Liver (tissue), 8 donors: ENCODE measurements at regions not wholly inside any gene's neighbourhood (a gene's known extent, or its start where the extent isn't known, plus 50 kb on each side); places are given as distances from the start of the nearest gene placed in this dataset.

Experiments
- DNase-seq: peaks from one replicate; pipeline ENCODE4 v3.0.0-alpha.2; 2017; ENCODE audit warnings: low spot score
- H3K27ac ChIP-seq, 2 donors: one replicate each; pipeline ENCODE4 v1.7.0; 2013; ENCODE audit warnings: inconsistent platforms in 2 of 2, low read length in 2 of 2, control low read depth in 1 of 2, low read depth in 1 of 2, mild to moderate bottlenecking in 1 of 2
- H3K27me3 ChIP-seq, 4 donors: one replicate each; pipeline versions ENCODE4 v1.6.1 to v1.7.0; 2013; ENCODE audit warnings: low read length in 3 of 4, inconsistent platforms in 1 of 4, mild to moderate bottlenecking in 1 of 4, moderate library complexity in 1 of 4; ENCODE audit not compliant: control insufficient read depth in 4 of 4, insufficient read depth in 4 of 4
- H3K36me3 ChIP-seq, 4 donors: one replicate each; pipeline versions ENCODE4 v1.6.1 to v1.7.0; 2013; ENCODE audit warnings: low read length in 3 of 4, mild to moderate bottlenecking in 3 of 4, low read depth in 1 of 4, moderate library complexity in 1 of 4; ENCODE audit not compliant: control insufficient read depth in 4 of 4, insufficient read depth in 3 of 4
- H3K4me1 ChIP-seq, 4 donors: one replicate each; pipeline versions ENCODE4 v1.6.1 to v1.7.0; 2013; ENCODE audit warnings: low read length in 3 of 4, mild to moderate bottlenecking in 3 of 4, moderate library complexity in 1 of 4; ENCODE audit not compliant: control insufficient read depth in 4 of 4, insufficient read depth in 4 of 4
- H3K4me3 ChIP-seq, 3 donors: one replicate each; pipeline versions ENCODE4 v1.6.1 to v1.7.0; 2013; ENCODE audit warnings: low read length in 3 of 3, control low read depth in 1 of 3, low read depth in 1 of 3, mild to moderate bottlenecking in 1 of 3
- H3K9ac ChIP-seq, 2 donors: one replicate each; pipeline ENCODE4 v1.7.0; 2013; ENCODE audit warnings: low read length in 2 of 2, mild to moderate bottlenecking in 2 of 2, moderate library complexity in 2 of 2, control low read depth in 1 of 2, low read depth in 1 of 2
- H3K9me3 ChIP-seq, 4 donors: one replicate each; pipeline versions ENCODE4 v1.6.1 to v1.7.0; 2013; ENCODE audit warnings: low read length in 3 of 4; ENCODE audit not compliant: control insufficient read depth in 4 of 4
- EGR1 ChIP-seq, 2 donors: IDR thresholded peaks; 2 replicates each; pipeline ENCODE4 v1.6.1; 2016 to 2018; ENCODE audit warnings: antibody characterized with exemption in 2 of 2, low read depth in 2 of 2
- FOXA1 ChIP-seq: IDR thresholded peaks from 2 replicates; pipeline ENCODE4 v1.6.1; 2016; ENCODE audit warnings: antibody characterized with exemption
- FOXA2 ChIP-seq: IDR thresholded peaks from 2 replicates; pipeline ENCODE4 v1.6.1; 2016; ENCODE audit warnings: antibody characterized with exemption
- GABPA ChIP-seq, 2 donors: IDR thresholded peaks in 1 of 2; conservative IDR thresholded peaks in 1 of 2; 2 replicates each; pipeline ENCODE4 v1.6.1; 2016; ENCODE audit warnings: antibody characterized with exemption in 2 of 2, mild to moderate bottlenecking in 1 of 2, moderate library complexity in 1 of 2
- HNF4A ChIP-seq, 2 donors: conservative IDR thresholded peaks; 2 replicates each; pipeline ENCODE4 v1.6.1; 2016; ENCODE audit warnings: antibody characterized with exemption in 2 of 2, mild to moderate bottlenecking in 2 of 2
- HNF4G ChIP-seq: IDR thresholded peaks from 2 replicates; pipeline ENCODE4 v1.6.1; 2016; ENCODE audit warnings: antibody characterized with exemption
- JUND ChIP-seq, 2 donors: IDR thresholded peaks; 2 replicates each; pipeline ENCODE4 v1.6.1; 2016; ENCODE audit warnings: antibody characterized with exemption in 2 of 2
- NR2F2 ChIP-seq: IDR thresholded peaks from 2 replicates; pipeline ENCODE4 v1.6.1; 2016; ENCODE audit warnings: antibody characterized with exemption
- RAD21 ChIP-seq, 2 donors: IDR thresholded peaks; 2 replicates each; pipeline ENCODE4 v1.6.1; 2016; ENCODE audit warnings: antibody characterized with exemption in 2 of 2, mild to moderate bottlenecking in 2 of 2
- RXRA ChIP-seq, 2 donors: IDR thresholded peaks; 2 replicates each; pipeline ENCODE4 v1.6.1; 2017 to 2018; ENCODE audit warnings: antibody characterized with exemption in 2 of 2, mild to moderate bottlenecking in 1 of 2
- SP1 ChIP-seq: IDR thresholded peaks from 2 replicates; pipeline ENCODE4 v1.6.1; 2018; ENCODE audit warnings: antibody characterized with exemption, mild to moderate bottlenecking
- TAF1 ChIP-seq: conservative IDR thresholded peaks from 2 replicates; pipeline ENCODE4 v1.6.1; 2016; ENCODE audit warnings: antibody characterized with exemption, mild to moderate bottlenecking
- WGBS: extraction: QIAGEN DNeasy Blood & Tissue Kit; methylation state at CpG from one replicate; pipeline ENCODE4 v1.1.7; 2013; 5-methylcytosine and 5-hydroxymethylcytosine counted together
- TF ChIP-seq, protein P1 (sequence below): IDR thresholded peaks from 2 replicates; pipeline ENCODE4 v1.6.1; 2016; ENCODE audit warnings: antibody characterized with exemption
- TF ChIP-seq, protein P2 (sequence below): fragments of 150-350 bp; IDR thresholded peaks from 2 replicates; pipeline ENCODE4 v1.5.1; 2017; ENCODE audit warnings: improper control_type of control experiment, low read depth, low read length; ENCODE audit not compliant: missing input control
- TF ChIP-seq, protein P3 (sequence below): IDR thresholded peaks from 2 replicates; pipeline ENCODE4 v1.6.1; 2016; ENCODE audit warnings: antibody characterized with exemption
- donor health status: healthy.
- donor health status: healthy.
- donor health status: healthy.
- donor health status: healthy.
- donor health status: healthy.

DNA sequence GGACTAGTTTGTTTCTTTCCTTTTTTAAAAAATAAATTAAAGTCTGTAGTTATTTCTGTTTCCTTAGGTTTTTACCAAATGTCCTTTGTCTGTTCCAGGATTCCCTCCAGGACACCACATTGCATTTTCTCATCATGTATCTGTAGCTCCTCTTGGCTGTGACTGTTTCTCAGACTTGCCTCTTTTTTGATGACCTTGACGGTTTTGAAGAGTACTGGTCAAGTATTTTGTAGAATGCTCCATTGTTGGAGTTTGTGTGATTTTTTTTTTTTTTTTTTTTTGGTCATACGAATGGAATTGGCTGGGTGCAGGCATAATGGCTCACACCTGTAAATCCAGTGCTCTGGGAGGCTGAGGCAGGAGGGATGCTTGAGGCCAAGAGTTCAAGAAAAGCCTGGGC lies 127.1 kb upstream of the BMPER start:
- H3K9me3 ChIP-seq = no peaks in the 10 kb centered on the region
- no peak overlapping the region for H3K27ac ChIP-seq
- no peak for DNase-seq
- no peaks in the 10 kb centered on the region for H3K27me3 ChIP-seq
- no peaks in the 10 kb centered on the region for H3K4me1 ChIP-seq
- no peak overlapping the region for H3K4me3 ChIP-seq
- whole genome bisulfite sequencing = 94% methylated on average over 2 of the region's 2 CpGs
- no peak for TF ChIP-seq TAF1
- no peak for TF ChIP-seq RXRA (IDR thresholded peaks at IDR 0.05)
- TF ChIP-seq FOXA1 = no peak
- no peak for TF ChIP-seq EGR1 (IDR thresholded peaks at IDR 0.05; ENCODE audit: low read depth in 2 of 2)
- TF ChIP-seq FOXA2 = no peak
- no peak for TF ChIP-seq NR2F2
- no peak for TF ChIP-seq HNF4A (conservative IDR thresholded peaks at IDR 0.05)
- no peak for TF ChIP-seq HNF4G
- TF ChIP-seq, protein P1, sequence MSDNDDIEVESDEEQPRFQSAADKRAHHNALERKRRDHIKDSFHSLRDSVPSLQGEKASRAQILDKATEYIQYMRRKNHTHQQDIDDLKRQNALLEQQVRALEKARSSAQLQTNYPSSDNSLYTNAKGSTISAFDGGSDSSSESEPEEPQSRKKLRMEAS = no peak
- TF ChIP-seq, protein P2, sequence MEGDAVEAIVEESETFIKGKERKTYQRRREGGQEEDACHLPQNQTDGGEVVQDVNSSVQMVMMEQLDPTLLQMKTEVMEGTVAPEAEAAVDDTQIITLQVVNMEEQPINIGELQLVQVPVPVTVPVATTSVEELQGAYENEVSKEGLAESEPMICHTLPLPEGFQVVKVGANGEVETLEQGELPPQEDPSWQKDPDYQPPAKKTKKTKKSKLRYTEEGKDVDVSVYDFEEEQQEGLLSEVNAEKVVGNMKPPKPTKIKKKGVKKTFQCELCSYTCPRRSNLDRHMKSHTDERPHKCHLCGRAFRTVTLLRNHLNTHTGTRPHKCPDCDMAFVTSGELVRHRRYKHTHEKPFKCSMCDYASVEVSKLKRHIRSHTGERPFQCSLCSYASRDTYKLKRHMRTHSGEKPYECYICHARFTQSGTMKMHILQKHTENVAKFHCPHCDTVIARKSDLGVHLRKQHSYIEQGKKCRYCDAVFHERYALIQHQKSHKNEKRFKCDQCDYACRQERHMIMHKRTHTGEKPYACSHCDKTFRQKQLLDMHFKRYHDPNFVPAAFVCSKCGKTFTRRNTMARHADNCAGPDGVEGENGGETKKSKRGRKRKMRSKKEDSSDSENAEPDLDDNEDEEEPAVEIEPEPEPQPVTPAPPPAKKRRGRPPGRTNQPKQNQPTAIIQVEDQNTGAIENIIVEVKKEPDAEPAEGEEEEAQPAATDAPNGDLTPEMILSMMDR = no peak
- TF ChIP-seq, protein P3, sequence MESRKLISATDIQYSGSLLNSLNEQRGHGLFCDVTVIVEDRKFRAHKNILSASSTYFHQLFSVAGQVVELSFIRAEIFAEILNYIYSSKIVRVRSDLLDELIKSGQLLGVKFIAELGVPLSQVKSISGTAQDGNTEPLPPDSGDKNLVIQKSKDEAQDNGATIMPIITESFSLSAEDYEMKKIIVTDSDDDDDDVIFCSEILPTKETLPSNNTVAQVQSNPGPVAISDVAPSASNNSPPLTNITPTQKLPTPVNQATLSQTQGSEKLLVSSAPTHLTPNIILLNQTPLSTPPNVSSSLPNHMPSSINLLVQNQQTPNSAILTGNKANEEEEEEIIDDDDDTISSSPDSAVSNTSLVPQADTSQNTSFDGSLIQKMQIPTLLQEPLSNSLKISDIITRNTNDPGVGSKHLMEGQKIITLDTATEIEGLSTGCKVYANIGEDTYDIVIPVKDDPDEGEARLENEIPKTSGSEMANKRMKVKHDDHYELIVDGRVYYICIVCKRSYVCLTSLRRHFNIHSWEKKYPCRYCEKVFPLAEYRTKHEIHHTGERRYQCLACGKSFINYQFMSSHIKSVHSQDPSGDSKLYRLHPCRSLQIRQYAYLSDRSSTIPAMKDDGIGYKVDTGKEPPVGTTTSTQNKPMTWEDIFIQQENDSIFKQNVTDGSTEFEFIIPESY = no peak
- no peak for TF ChIP-seq SP1
- TF ChIP-seq GABPA (IDR thresholded peaks at IDR 0.05 in 1 of 2, conservative IDR thresholded peaks at IDR 0.05 in 1 of 2) = no peak
- TF ChIP-seq JUND (IDR thresholded peaks at IDR 0.05) = no peak
- no peak overlapping the region for H3K9ac ChIP-seq
- no peaks in the 10 kb centered on the region for H3K36me3 ChIP-seq

DNA sequence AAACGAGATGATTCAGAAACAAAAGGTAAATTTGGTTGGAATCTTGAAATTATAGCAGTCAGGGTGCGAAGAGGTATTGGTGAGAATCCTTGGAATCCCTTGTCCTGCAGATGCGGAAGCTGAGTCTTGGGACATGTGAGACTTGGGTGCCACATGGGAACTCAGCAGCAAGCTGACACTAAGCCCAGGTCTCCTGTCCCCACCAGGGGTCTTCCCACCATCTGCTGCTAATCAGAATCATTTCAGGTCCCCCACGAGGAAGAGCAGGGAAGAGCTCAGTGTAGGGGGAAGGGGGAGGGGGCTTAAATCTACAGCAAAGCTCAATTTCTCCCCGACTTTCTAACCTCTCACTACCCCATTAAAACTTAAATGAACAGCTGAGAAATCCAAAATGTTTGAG lies 126.1 kb upstream of the BMPER start:
- WGBS = 71% methylated on average over 5 of the region's 5 CpGs
- TF ChIP-seq, protein P1 = no peak
- no peak for TF ChIP-seq JUND (IDR thresholded peaks at IDR 0.05)
- TF ChIP-seq RAD21 (IDR thresholded peaks at IDR 0.05) = no peak
- no peak for TF ChIP-seq EGR1 (IDR thresholded peaks at IDR 0.05; ENCODE audit: low read depth in 2 of 2)
- TF ChIP-seq, protein P2 = no peak
- no peak for TF ChIP-seq SP1
- no peak for TF ChIP-seq NR2F2
- TF ChIP-seq, protein P3 = no peak

More for the DNA sequence above, 126.1 kb upstream of the BMPER start:
- Histone ChIP-seq H3K36me3 (no peaks in the 10 kb centered on the region), H3K27me3 (no peaks in the 10 kb centered on the region), H3K9me3 (no peaks in the 10 kb centered on the region), H3K4me1 (no peaks in the 10 kb centered on the region), H3K9ac (no peak overlapping the region), H3K27ac (no peak overlapping the region), H3K4me3 (no peak overlapping the region)
- no peak for DNase-seq
